Natural killer cell treated with Interleukin-12 subunit alpha and Interleukin-12 subunit beta and Interleukin-15 and Interleukin-18, amount 100 ng/mL, for 72 hours (primary cell): ENCODE measurements at regions not wholly inside any gene's neighbourhood (a gene's known extent, or its start where the extent isn't known, plus 50 kb on each side); places are given as distances from the start of the nearest gene placed in this dataset.

Experiments used
- ATAC-seq, 2 donors: fragments of 150-1000 bp; cut with Tn5 transposase in 1 of 2; sonication (Bioruptor Pico), chemical (Tn5 transposase) in 1 of 2; 2 replicates each; pipeline ENCODE4 v1.10.0; 2021
- DNase-seq: peaks from one replicate; pipeline ENCODE4 v3.0.0; 2022; ENCODE audit warnings: low spot score
- H3K27ac Mint-ChIP-seq, 2 donors: 1 replicate in 1 of 2; 2 replicates in 1 of 2; pipeline ENCODE4 v1.8.0; 2022; ENCODE audit warnings: mixed read lengths in 2 of 2, mild to moderate bottlenecking in 1 of 2, moderate library complexity in 1 of 2
- H3K27me3 Mint-ChIP-seq, 2 donors: 1 replicate in 1 of 2; 2 replicates in 1 of 2; pipeline ENCODE4 v1.8.0; 2022; ENCODE audit warnings: mixed read lengths in 2 of 2
- H3K36me3 Mint-ChIP-seq: one replicate; pipeline ENCODE4 v1.8.0; 2022; ENCODE audit warnings: mixed read lengths
- H3K4me1 Mint-ChIP-seq, 2 donors: 1 replicate in 1 of 2; 2 replicates in 1 of 2; pipeline ENCODE4 v1.8.0; 2022; ENCODE audit warnings: low read depth in 2 of 2, mixed read lengths in 2 of 2, mild to moderate bottlenecking in 1 of 2
- H3K4me3 Mint-ChIP-seq: one replicate; pipeline ENCODE4 v1.8.0; 2022; ENCODE audit warnings: mixed read lengths
- H3K9me3 Mint-ChIP-seq: 2 replicates; pipeline ENCODE4 v1.8.0; 2022; ENCODE audit warnings: mixed read lengths

DNA sequence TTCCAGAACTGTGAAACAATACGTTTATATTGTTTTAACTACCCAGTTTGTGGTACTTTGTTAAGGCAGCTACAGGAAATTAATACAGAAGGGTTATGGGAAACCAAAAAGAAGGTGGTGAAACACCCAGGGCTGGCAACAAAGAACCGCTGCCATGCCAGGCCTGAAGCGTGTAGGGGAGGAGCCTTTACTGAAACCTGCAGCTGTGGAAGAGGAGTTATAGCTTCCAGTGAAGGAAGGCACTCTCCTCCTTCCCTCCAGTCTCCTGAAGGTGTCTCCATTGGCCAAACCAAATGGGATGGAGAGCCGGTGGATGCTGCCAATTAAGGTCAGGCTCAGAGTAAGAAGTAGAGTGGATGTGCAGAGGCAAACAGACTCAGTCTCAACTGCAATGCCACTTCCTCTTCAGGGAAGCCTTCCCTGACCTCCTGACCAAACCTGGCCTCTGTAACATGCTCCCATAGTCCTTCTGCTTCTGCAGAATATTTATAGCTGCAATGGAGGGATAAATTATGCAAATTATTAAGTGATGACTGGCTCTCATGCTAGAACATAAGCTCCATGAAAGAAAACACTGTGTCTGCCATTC, 168.3 kb downstream of the DAD1 start:
- H3K27ac Mint-ChIP-seq = peak overlapping the region; percentile 85 to 95
- DNase-seq = peak; percentile 64

DNA sequence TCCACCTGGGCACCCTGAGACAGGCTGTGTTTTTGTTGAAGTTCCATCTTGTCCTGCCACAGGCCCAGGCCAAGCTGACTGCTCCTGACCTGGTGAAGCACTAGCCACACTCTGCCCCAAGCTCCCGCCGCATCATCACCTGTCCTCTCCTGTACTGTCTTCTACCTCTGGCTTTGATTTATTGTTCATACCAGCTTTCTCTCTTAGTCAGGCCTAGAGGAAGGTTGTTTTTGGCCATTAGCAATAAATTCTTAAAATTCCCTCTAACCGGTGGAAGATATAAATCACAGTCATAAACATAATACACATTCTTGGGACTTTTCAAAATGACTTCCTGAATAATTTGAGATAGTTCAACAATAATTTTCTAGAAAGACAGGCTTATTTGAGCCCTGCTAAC, 169.4 kb downstream of the DAD1 start:
- Mint-ChIP-seq H3K4me1 (peaks cover 61 to 67% of the 10 kb centered on the region in 2 donors), H3K27ac (peak overlapping the region; percentile 85 to 95), H3K36me3 (peaks cover 4% of the 10 kb centered on the region), H3K27me3 (no peaks in the 10 kb centered on the region), H3K9me3 (no peaks in the 10 kb centered on the region), H3K4me3 (peak overlapping the region; percentile 56)
- DNase-seq (no peak), ATAC-seq (no peak)

More for the DNA sequence above, 168.3 kb downstream of the DAD1 start:
- peak overlapping the region; percentile 56 for H3K4me3 Mint-ChIP-seq
- peaks cover 4% of the 10 kb centered on the region for H3K36me3 Mint-ChIP-seq
- ATAC-seq = peak in 1 of 2 donors; percentile 52
- no peaks in the 10 kb centered on the region for H3K9me3 Mint-ChIP-seq
- no peaks in the 10 kb centered on the region for H3K27me3 Mint-ChIP-seq
- H3K4me1 Mint-ChIP-seq = peaks cover 65 to 69% of the 10 kb centered on the region in 2 donors

DNA sequence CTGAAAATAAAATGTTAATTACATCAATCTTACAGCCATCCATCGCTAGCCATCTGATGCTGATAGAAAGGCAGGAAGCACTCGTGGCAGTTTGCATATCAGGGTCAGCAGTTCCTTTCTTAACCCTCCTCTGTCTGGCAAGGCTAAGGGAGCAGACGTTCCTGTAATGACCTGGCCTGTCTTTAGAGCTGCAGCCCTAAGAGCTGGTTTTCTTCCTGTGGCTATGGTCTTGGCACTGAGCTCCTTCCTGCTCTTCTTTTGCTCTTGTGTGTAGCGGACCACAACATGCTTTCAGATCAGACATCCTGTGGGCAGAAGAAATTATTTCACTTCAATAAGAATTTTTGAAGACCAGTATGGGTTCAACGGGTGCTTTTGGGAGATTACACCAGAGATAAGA, 170.4 kb downstream of the DAD1 start:
- ATAC-seq (peak; percentile 82), DNase-seq (peak; percentile 62)
- Mint-ChIP-seq H3K4me1 (peaks cover 57 to 59% of the 10 kb centered on the region in 2 donors), H3K27me3 (no peaks in the 10 kb centered on the region), H3K9me3 (no peaks in the 10 kb centered on the region), H3K36me3 (no peaks in the 10 kb centered on the region), H3K4me3 (peak overlapping the region; percentile 83), H3K27ac (peak overlapping the region; percentile 85 to 95)

DNA sequence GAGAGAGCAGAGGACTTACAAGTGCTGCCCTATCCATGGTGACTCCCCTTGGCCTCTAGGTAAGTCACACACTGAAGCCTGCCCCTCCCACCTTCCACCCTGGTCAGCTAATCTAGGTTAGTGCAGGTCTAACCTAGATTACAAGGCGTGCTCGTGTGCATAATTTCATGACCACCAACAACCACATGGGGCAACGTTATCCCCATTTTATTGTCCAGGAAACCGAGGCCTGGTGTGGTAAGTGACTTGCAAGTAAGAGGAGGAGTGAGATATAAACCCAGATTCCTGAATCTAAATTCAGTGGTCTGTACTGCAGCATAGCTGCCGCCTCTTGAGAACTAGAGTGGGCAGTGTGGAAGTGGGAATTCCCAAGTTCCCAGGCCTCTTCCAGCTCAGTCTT, 171.1 kb downstream of the DAD1 start:
- peak; percentile 41 to 66 for ATAC-seq
- no peaks in the 10 kb centered on the region for H3K27me3 Mint-ChIP-seq

DNA sequence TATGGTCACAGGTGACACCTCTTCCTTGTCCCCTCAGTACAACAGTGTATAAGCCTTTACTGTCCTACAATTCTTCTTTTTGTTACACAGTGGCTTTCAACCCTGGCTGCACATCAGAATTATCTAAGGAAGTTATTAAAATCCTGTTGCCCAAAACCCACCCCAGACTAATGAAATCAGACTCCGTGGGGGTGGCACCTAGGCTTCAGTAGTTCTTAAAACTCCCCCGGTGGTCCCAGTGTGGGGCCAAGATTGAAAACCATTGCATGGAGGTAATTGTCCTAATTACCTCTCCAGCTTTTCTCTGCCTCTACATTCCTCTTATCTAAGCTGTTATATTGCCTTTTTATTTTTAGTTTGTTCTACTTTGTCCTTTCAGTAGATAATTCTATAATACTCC, 172.8 kb downstream of the DAD1 start:
- H3K27ac Mint-ChIP-seq = peak overlapping the region; percentile 19 to 56

More for the DNA sequence above, 171.1 kb downstream of the DAD1 start:
- Mint-ChIP-seq H3K9me3 (no peaks in the 10 kb centered on the region), H3K36me3 (no peaks in the 10 kb centered on the region), H3K27ac (peak overlapping the region; percentile 85 to 95), H3K4me1 (peaks cover 55 to 61% of the 10 kb centered on the region in 2 donors), H3K4me3 (peak overlapping the region; percentile 83)
- no peak for DNase-seq

DNA sequence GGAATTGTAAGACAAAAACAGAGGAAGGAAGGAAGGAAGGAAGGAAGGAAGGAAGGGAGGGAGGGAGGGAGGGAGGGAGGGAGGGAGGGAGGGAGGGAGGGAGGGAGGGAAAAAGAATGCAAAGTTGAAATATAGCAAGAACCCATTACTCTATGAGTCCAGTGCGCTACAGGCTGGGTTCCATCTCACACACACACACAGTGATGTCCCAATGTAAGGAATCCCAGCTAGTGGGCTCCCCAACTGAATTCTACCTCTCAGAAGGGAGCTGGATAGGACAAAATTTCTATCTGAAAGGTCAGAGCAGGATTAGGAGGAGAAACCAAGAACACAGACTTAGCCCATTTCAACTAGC, 173.4 kb downstream of the DAD1 start:
- Mint-ChIP-seq H3K36me3 (no peaks in the 10 kb centered on the region), H3K9me3 (no peaks in the 10 kb centered on the region)

More for the DNA sequence above, 172.8 kb downstream of the DAD1 start:
- H3K4me1 Mint-ChIP-seq = peaks cover 38 to 44% of the 10 kb centered on the region in 2 donors
- no peak overlapping the region for H3K4me3 Mint-ChIP-seq
- ATAC-seq (no peak), DNase-seq (no peak)
- no peaks in the 10 kb centered on the region for H3K27me3 Mint-ChIP-seq
- H3K36me3 Mint-ChIP-seq = no peaks in the 10 kb centered on the region
- no peaks in the 10 kb centered on the region for H3K9me3 Mint-ChIP-seq

DNA sequence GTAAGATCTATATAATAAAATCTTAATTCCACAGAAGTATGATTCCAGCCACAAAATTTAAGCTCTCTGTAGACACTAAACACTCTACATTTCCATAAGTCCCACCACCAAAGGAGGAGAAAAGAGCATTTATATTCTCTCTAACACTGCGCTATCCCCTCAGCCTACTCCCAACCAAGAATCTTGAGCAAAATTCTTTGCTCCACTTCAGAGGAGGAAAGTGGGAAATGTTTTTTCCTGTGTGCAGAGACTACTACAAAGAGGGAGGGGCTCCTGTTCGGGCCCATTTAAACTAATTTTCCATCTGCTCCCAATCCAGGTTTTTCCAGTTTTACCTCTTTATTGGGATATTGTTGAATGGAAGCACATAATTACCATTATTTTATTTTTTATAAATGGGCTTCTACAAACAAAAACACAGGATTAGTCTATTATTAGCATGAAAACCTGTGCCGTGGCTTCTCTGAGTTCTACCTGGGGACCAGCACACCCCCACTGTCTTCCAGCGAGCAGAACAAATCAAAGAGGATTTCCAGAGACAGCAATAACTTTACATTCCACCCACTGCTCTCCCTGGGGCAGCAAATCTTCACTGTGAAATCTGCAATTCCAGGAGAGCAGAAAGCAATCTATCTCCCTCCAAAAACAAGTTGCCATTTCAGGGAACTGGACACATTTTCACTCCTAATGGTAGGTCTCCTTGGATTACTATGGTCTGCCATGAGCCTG, 174.0 kb downstream of the DAD1 start:
- no peak overlapping the region for H3K27ac Mint-ChIP-seq
- peaks cover 33 to 39% of the 10 kb centered on the region in 2 donors for H3K4me1 Mint-ChIP-seq
- H3K4me3 Mint-ChIP-seq = no peak overlapping the region
- H3K36me3 Mint-ChIP-seq = no peaks in the 10 kb centered on the region
- no peaks in the 10 kb centered on the region for H3K27me3 Mint-ChIP-seq
- H3K9me3 Mint-ChIP-seq = no peaks in the 10 kb centered on the region
- DNase-seq (no peak), ATAC-seq (no peak)

More for the DNA sequence above, 173.4 kb downstream of the DAD1 start:
- Mint-ChIP-seq H3K27me3 (no peaks in the 10 kb centered on the region), H3K4me1 (peaks cover 34 to 40% of the 10 kb centered on the region in 2 donors), H3K27ac (peak overlapping the region; percentile 19 to 56), H3K4me3 (no peak overlapping the region)
- no peak for DNase-seq
- ATAC-seq = no peak

DNA sequence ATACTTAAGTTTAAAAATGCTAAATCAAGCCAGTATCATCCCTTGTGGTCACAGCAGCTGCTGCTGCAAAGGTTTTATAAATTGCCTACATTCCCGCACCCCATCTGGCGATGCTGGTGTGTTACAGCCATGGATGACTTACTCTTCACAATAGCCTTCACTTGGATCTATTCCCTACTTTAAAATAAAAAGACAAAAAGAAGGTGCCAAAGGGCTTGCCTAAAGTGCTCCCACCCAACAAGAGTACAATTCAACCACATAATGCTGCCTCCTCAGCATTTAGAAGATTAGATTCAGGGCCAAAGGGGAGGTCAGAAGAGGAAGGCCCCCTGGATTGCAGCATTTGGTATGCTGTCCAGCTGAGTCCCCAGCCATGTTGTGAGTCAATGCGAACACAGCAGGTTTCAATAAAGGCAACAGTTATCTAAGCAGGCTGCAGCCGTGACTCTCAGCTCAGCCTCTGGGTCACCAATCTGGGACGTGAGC, 176.1 kb downstream of the DAD1 start:
- H3K36me3 Mint-ChIP-seq = no peaks in the 10 kb centered on the region
- ATAC-seq = no peak
- H3K4me1 Mint-ChIP-seq = peaks cover 20 to 24% of the 10 kb centered on the region in 2 donors
- DNase-seq = no peak
- no peak overlapping the region for H3K27ac Mint-ChIP-seq
- no peaks in the 10 kb centered on the region for H3K27me3 Mint-ChIP-seq
- no peak overlapping the region for H3K4me3 Mint-ChIP-seq
- no peaks in the 10 kb centered on the region for H3K9me3 Mint-ChIP-seq

DNA sequence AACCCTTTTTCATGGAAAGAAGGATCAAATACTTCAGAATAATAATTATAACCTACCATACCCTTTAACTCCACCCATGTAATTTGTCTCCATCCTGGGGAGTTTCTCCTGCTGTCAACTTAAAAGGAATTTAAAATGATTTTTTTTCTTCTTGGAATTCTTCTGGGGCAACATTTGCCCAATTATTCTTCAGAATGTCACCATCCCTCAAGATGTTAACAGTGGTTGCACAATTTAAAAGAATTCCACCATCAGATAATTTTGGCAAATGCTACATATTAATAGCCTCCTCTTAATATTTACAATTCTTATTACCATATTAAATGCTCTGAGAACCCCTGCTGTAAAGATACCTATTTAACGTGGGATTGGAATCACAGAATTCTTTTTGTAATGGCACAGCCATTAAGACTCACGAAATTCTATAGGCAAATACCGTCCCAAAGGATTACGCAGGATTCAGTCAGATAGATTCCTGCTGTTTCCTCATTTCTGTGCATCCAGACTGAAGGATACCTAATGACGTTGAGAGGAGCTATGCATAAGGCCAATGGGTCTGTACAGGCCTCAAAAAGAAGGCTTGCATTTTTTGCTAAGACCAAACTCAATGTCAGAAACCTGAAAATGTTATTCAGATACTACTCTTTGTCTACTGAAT, 177.5 kb downstream of the DAD1 start:
- H3K27me3 Mint-ChIP-seq = no peaks in the 10 kb centered on the region
- ATAC-seq = no peak
- no peak for DNase-seq
- no peaks in the 10 kb centered on the region for H3K36me3 Mint-ChIP-seq
- peaks cover 16 to 17% of the 10 kb centered on the region in 2 donors for H3K4me1 Mint-ChIP-seq
- H3K9me3 Mint-ChIP-seq = no peaks in the 10 kb centered on the region
- H3K27ac Mint-ChIP-seq = no peak overlapping the region
- no peak overlapping the region for H3K4me3 Mint-ChIP-seq

DNA sequence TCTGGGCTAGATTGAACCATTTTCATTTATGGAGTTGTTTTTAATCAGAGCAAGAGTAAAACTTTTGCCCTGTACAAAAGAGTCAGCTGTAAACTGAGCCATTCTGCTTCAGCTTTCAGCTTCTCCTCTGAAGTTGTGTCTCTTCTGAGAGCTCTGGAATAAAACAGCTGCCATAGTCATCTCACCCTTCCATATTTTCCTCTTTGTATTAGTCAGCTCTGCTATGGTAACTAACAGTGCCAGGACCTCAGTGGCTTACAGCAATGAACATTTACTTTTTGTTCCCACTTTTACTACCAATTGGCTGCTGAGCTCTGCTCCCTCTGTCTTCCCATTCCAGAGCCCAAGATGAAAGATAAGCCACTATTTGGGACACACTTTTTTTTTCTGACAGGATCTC, 178.5 kb downstream of the DAD1 start:
- peak in 1 of 2 donors; percentile 46 for ATAC-seq
- Mint-ChIP-seq H3K4me1 (peaks cover 15 to 16% of the 10 kb centered on the region in 2 donors), H3K27ac (peak overlapping the region in 1 of 2 donors; percentile 33), H3K4me3 (peak overlapping the region; percentile 15), H3K27me3 (no peaks in the 10 kb centered on the region), H3K9me3 (no peaks in the 10 kb centered on the region), H3K36me3 (no peaks in the 10 kb centered on the region)
- no peak for DNase-seq

DNA sequence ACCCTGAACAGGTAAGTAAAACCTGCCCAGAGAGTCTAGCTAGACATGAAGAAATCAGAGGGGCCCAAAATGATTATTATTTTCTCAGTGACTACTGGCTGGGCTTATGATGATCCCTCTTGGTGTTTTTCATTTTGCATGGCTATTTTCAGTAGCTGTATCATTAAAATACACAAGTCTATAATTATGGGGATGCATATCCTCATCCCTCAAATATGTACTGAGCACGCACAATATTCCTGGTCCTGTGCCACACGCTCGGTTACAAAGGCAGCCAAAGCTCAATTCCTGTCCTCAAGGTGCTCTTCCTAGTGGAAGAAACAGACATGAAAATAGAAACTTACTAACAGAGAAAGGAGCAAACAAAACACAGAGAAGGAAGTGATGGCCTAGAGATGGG, 180.0 kb downstream of the DAD1 start:
- H3K4me1 Mint-ChIP-seq = peaks cover 12 to 20% of the 10 kb centered on the region in 2 donors
- H3K9me3 Mint-ChIP-seq = no peaks in the 10 kb centered on the region
- no peak overlapping the region for H3K27ac Mint-ChIP-seq
- H3K4me3 Mint-ChIP-seq = no peak overlapping the region
- no peak for ATAC-seq
- no peak for DNase-seq
- no peaks in the 10 kb centered on the region for H3K36me3 Mint-ChIP-seq
- no peaks in the 10 kb centered on the region for H3K27me3 Mint-ChIP-seq

DNA sequence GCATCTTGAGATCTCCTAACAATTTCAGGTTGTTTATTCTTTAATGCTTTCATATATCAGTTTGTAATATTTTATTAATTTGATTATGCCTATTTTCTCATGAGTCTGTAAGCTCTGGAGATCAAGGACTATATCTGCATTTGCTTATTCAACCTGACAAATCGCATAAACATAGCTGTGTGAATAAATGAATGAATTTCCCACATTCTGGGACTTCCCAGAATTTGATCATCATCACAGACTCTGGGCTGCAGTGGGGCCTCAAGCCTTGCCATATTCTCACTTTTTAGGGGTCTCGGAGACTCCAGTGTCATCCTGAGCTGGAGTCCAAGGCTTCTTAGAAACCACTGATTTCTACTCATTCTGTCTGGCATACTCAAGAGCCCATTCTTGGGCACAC, 180.5 kb downstream of the DAD1 start:
- Mint-ChIP-seq H3K36me3 (no peaks in the 10 kb centered on the region), H3K4me1 (peaks cover 12 to 20% of the 10 kb centered on the region in 2 donors), H3K27me3 (no peaks in the 10 kb centered on the region), H3K27ac (no peak overlapping the region), H3K9me3 (no peaks in the 10 kb centered on the region), H3K4me3 (no peak overlapping the region)
- ATAC-seq = no peak
- no peak for DNase-seq

DNA sequence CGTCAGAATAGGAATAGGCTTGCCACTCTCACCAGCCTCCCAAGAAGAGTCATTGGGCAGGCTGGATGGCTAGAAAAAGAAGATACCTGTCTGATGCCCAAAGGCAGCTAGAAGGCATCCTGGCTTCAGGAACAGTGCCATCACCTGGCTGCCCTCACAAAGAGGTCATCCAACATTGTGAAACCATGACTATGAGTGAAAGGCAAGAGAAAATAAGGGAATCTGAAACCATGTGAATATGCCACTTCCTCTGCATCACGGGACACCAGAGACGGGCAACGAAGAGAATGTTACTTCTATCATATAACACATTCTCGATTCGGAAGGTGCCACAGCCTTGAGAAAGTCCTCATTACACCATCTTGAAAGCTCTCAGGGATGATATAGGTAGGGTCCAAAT, 182.0 kb downstream of the DAD1 start:
- Mint-ChIP-seq H3K9me3 (no peaks in the 10 kb centered on the region), H3K27ac (no peak overlapping the region), H3K27me3 (no peaks in the 10 kb centered on the region), H3K36me3 (no peaks in the 10 kb centered on the region), H3K4me1 (peaks cover 12 to 22% of the 10 kb centered on the region in 2 donors), H3K4me3 (no peak overlapping the region)
- ATAC-seq (no peak), DNase-seq (no peak)

DNA sequence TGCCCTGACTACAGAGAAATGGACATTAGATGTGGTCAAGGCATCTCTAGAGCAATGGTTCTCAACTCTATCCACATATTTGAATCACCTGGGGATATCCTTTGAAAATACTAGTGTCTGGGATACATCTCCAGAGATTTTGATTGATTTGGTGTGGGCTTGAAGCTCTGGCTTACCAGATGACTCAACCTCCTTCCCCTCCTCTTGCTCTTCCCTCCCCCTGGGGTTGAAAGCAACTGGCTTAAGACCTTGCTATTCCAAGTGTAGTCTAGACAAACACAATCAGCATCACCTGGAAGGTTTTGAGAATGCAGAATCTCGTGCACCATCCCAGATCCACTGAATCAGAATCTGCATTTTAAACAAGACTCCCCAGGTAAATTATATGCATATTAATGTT, 183.8 kb downstream of the DAD1 start:
- Mint-ChIP-seq H3K27me3 (no peaks in the 10 kb centered on the region), H3K27ac (no peak overlapping the region), H3K9me3 (no peaks in the 10 kb centered on the region), H3K36me3 (no peaks in the 10 kb centered on the region), H3K4me1 (peaks cover 6 to 16% of the 10 kb centered on the region in 2 donors), H3K4me3 (no peak overlapping the region)
- DNase-seq (no peak), ATAC-seq (no peak)
